Renal cortex interstitium (tissue), 11 donors: ENCODE measurements at regions not wholly inside any gene's neighbourhood (a gene's known extent, or its start where the extent isn't known, plus 50 kb on each side); places are given as distances from the start of the nearest gene placed in this dataset.

Experiments used
- DNase-seq, 11 donors: peaks; one replicate each; pipeline ENCODE4 v3.0.0-alpha.2; 2013; ENCODE audit warnings: low read depth in 9 of 11, low spot score in 4 of 11; ENCODE audit errors: extremely low read depth in 1 of 11

- DNase-seq, result no peak
Measured at GRCh38 chr1:67991546-67991945, 58.9 kb downstream of the DIRAS3 start.

- DNase-seq, result no peak
Measured at GRCh38 chr1:67988066-67988465, 62.4 kb downstream of the DIRAS3 start.

GRCh38 chr1:67987046-67987799, 63.2 kb downstream of the DIRAS3 start:
- DNase-seq, result no peak

GRCh38 chr1:67983867-67984266, 66.6 kb downstream of the DIRAS3 start:
- DNase-seq, result no peak

- DNase-seq, result no peak
Measured at GRCh38 chr1:67980028-67980427, 70.4 kb downstream of the DIRAS3 start.

- DNase-seq, result no peak
Measured at GRCh38 chr1:67979532-67979931, 70.9 kb downstream of the DIRAS3 start.

GRCh38 chr1:67978890-67979516, 71.4 kb downstream of the DIRAS3 start:
- no peak for DNase-seq

- DNase-seq, result no peak
Measured at GRCh38 chr1:67977756-67978155, 72.7 kb downstream of the DIRAS3 start.

GRCh38 chr1:67973051-67973450, 77.4 kb downstream of the DIRAS3 start:
- no peak for DNase-seq

GRCh38 chr1:67970088-67970487, 80.3 kb downstream of the DIRAS3 start:
- DNase-seq, result no peak

GRCh38 chr1:67969446-67969845, 81.0 kb downstream of the DIRAS3 start:
- DNase-seq, result no peak

GRCh38 chr1:67966666-67967009, 83.8 kb downstream of the DIRAS3 start:
- DNase-seq, result no peak

- no peak for DNase-seq
Measured at GRCh38 chr1:67965995-67966665, 84.3 kb downstream of the DIRAS3 start.

GRCh38 chr1:67963263-67963662, 87.2 kb downstream of the DIRAS3 start:
- no peak for DNase-seq

- DNase-seq, result no peak
Measured at GRCh38 chr1:67960766-67961165, 89.7 kb downstream of the DIRAS3 start.

GRCh38 chr1:67958472-67958871, 92.0 kb downstream of the DIRAS3 start:
- DNase-seq, result no peak

- DNase-seq, result peak in 1 of 11 donors; percentile 25
Measured at GRCh38 chr1:67957066-67957465, 93.4 kb downstream of the DIRAS3 start.

- DNase-seq, result no peak
Measured at GRCh38 chr1:67956116-67956515, 94.3 kb downstream of the DIRAS3 start.

- no peak for DNase-seq
Measured at GRCh38 chr1:67955591-67955990, 94.8 kb downstream of the DIRAS3 start.

GRCh38 chr1:67953301-67953700, 97.1 kb downstream of the DIRAS3 start:
- no peak for DNase-seq
